ENCODE measurements at regions not wholly inside any gene's neighbourhood (a gene's known extent, or its start where the extent isn't known, plus 50 kb on each side); places are given as distances from the start of the nearest gene placed in this dataset.

DNA sequence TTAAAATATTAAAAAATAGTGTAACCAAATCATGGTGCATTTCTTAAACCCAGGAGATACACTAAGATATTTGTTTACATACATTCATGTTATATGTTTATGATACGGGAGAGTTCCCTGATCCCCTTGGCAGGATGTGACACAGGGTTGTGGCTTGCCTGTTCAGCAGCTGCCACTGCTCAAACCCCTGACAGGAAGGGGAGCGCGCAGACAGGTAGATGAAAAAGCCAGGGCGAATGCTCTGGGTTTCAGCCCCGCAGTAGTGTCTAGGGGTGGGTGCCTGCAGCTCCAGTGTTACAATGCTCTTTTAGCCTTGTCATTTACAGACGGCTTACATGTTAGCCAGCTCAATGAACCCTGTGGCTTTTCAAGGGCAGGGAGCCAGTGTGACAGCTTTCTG lies 1343.8 kb upstream of the IGFBP7 start:
- H3K4me2 ChIP-seq = no peak overlapping the region
- H3K27ac ChIP-seq (ENCODE audit: low read depth in 2 of 2, low read length in 1 of 2) = no peak overlapping the region
- no peaks in the 10 kb centered on the region for H3K36me3 ChIP-seq (replicated peaks in 1 of 2; ENCODE audit: control insufficient read depth in 1 of 2, insufficient read depth in 2 of 2, low read length in 1 of 2)
- no peak for DNase-seq
- H3K4me3 ChIP-seq (ENCODE audit: low read depth in 2 of 2, low read length in 1 of 2) = no peak overlapping the region
- no peaks in the 10 kb centered on the region for H3F3A ChIP-seq (replicated peaks; ENCODE audit: insufficient read depth)
- no peak for TF ChIP-seq NFIC (IDR thresholded peaks at IDR 0.05; ENCODE audit: borderline replicate concordance)
- TF ChIP-seq, protein P1, sequence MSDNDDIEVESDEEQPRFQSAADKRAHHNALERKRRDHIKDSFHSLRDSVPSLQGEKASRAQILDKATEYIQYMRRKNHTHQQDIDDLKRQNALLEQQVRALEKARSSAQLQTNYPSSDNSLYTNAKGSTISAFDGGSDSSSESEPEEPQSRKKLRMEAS (IDR thresholded peaks at IDR 0.05; ENCODE audit: low read depth) = no peak
- no peak for TF ChIP-seq RFX5 (IDR thresholded peaks at IDR 0.05; ENCODE audit: low read length)
- no peak for TF ChIP-seq TAF1 (IDR thresholded peaks at IDR 0.05; ENCODE audit: borderline replicate concordance, low read depth, low read length)
- no peak for TF ChIP-seq EP300 (IDR thresholded peaks at IDR 0.05; ENCODE audit: borderline replicate concordance in 1 of 2, low read depth in 1 of 2, low read length in 1 of 2)
- TF ChIP-seq, protein P2, sequence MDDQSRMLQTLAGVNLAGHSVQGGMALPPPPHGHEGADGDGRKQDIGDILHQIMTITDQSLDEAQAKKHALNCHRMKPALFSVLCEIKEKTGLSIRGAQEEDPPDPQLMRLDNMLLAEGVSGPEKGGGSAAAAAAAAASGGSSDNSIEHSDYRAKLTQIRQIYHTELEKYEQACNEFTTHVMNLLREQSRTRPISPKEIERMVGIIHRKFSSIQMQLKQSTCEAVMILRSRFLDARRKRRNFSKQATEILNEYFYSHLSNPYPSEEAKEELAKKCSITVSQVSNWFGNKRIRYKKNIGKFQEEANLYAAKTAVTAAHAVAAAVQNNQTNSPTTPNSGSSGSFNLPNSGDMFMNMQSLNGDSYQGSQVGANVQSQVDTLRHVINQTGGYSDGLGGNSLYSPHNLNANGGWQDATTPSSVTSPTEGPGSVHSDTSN (IDR thresholded peaks at IDR 0.05) = no peak
- TF ChIP-seq, protein P3, sequence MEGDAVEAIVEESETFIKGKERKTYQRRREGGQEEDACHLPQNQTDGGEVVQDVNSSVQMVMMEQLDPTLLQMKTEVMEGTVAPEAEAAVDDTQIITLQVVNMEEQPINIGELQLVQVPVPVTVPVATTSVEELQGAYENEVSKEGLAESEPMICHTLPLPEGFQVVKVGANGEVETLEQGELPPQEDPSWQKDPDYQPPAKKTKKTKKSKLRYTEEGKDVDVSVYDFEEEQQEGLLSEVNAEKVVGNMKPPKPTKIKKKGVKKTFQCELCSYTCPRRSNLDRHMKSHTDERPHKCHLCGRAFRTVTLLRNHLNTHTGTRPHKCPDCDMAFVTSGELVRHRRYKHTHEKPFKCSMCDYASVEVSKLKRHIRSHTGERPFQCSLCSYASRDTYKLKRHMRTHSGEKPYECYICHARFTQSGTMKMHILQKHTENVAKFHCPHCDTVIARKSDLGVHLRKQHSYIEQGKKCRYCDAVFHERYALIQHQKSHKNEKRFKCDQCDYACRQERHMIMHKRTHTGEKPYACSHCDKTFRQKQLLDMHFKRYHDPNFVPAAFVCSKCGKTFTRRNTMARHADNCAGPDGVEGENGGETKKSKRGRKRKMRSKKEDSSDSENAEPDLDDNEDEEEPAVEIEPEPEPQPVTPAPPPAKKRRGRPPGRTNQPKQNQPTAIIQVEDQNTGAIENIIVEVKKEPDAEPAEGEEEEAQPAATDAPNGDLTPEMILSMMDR (IDR thresholded peaks at IDR 0.05) = no peak
- H3K9me3 ChIP-seq = no peaks in the 10 kb centered on the region
- no peaks in the 10 kb centered on the region for H3K27me3 ChIP-seq (ENCODE audit: insufficient read depth)
- 50% methylated on average over 6 of the region's 6 CpGs for WGBS (ENCODE audit: low lambda C conversion rate)
- ChIA-PET CTCF (no interaction called here), POLR2A (no interaction called here)
- H3K79me2 ChIP-seq (ENCODE audit: insufficient read depth) = no peaks in the 10 kb centered on the region
- H3K9me2 ChIP-seq = no peaks in the 10 kb centered on the region
- no peak overlapping the region for H2AFZ ChIP-seq (ENCODE audit: low read depth)
- no peaks in the 10 kb centered on the region for H3K4me1 ChIP-seq (ENCODE audit: control insufficient read depth in 1 of 2, insufficient read depth in 2 of 2, low read depth in 1 of 2, low read length in 1 of 2)
- H3K9ac ChIP-seq = no peak overlapping the region
- H4K20me1 ChIP-seq (ENCODE audit: insufficient read depth) = no peaks in the 10 kb centered on the region

DNA sequence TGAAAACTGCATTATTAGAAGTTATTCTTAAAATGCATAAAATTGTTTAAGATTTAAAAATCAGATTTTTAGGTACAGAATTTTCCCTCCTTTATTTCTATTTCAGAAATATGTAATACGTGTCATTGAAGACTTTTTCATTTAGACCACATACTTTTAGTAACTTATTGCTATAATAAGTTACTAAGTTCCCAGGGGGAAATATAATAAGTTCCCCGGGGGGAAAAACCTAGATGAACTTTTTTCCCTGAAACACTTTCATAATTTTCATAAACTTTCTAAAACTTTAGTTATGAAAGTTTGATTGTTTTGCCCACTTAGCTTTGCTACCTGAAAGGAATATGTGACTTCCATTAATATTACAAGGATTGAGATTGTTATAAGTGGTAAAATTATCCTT lies 1341.5 kb upstream of the IGFBP7 start:
- H3K9me3 ChIP-seq = peaks cover 4% of the 10 kb centered on the region; the same call in 1 of the 2 replicates
- WGBS (ENCODE audit: low lambda C conversion rate) = 17% methylated on average over 2 of the region's 2 CpGs
- CTCF ChIA-PET = no interaction called here

More for the DNA sequence above, 1341.5 kb upstream of the IGFBP7 start:
- no peak for TF ChIP-seq ELF1 (IDR thresholded peaks at IDR 0.05)
- no peak for TF ChIP-seq POLR2AphosphoS5 (IDR thresholded peaks at IDR 0.05; ENCODE audit: low read depth, low read length)
- TF ChIP-seq JUND (IDR thresholded peaks at IDR 0.05) = no peak
- TF ChIP-seq, protein P4, sequence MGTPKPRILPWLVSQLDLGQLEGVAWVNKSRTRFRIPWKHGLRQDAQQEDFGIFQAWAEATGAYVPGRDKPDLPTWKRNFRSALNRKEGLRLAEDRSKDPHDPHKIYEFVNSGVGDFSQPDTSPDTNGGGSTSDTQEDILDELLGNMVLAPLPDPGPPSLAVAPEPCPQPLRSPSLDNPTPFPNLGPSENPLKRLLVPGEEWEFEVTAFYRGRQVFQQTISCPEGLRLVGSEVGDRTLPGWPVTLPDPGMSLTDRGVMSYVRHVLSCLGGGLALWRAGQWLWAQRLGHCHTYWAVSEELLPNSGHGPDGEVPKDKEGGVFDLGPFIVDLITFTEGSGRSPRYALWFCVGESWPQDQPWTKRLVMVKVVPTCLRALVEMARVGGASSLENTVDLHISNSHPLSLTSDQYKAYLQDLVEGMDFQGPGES (IDR thresholded peaks at IDR 0.05; ENCODE audit: low read depth, low read length) = no peak
- TF ChIP-seq TAF1 (IDR thresholded peaks at IDR 0.05; ENCODE audit: borderline replicate concordance, low read depth, low read length) = no peak
- no peak for TF ChIP-seq TEAD4 (IDR thresholded peaks at IDR 0.05; ENCODE audit: borderline replicate concordance, insufficient read depth)
- TF ChIP-seq RFX5 (IDR thresholded peaks at IDR 0.05; ENCODE audit: low read length) = no peak
- no peak for TF ChIP-seq EZH2phosphoT487 (IDR thresholded peaks at IDR 0.05; ENCODE audit: borderline replicate concordance, low read depth)
- TF ChIP-seq, protein P5, sequence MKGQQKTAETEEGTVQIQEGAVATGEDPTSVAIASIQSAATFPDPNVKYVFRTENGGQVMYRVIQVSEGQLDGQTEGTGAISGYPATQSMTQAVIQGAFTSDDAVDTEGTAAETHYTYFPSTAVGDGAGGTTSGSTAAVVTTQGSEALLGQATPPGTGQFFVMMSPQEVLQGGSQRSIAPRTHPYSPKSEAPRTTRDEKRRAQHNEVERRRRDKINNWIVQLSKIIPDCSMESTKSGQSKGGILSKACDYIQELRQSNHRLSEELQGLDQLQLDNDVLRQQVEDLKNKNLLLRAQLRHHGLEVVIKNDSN (IDR thresholded peaks at IDR 0.05; ENCODE audit: borderline replicate concordance, low read depth) = no peak
- no peak for TF ChIP-seq NRF1 (IDR thresholded peaks at IDR 0.05; ENCODE audit: low read depth, low read length)
- H3K4me3 ChIP-seq (ENCODE audit: low read depth in 2 of 2, low read length in 1 of 2) = no peak overlapping the region
- no peak overlapping the region for H3K27ac ChIP-seq (ENCODE audit: low read depth in 2 of 2, low read length in 1 of 2)
- H3K4me1 ChIP-seq (ENCODE audit: control insufficient read depth in 1 of 2, insufficient read depth in 2 of 2, low read depth in 1 of 2, low read length in 1 of 2) = no peaks in the 10 kb centered on the region
- no peaks in the 10 kb centered on the region for H4K20me1 ChIP-seq (ENCODE audit: insufficient read depth)
- POLR2A ChIA-PET = no interaction called here
- H3K27me3 ChIP-seq (ENCODE audit: insufficient read depth) = no peaks in the 10 kb centered on the region
- H3K36me3 ChIP-seq (replicated peaks in 1 of 2; ENCODE audit: control insufficient read depth in 1 of 2, insufficient read depth in 2 of 2, low read length in 1 of 2) = no peaks in the 10 kb centered on the region
- no peaks in the 10 kb centered on the region for H3F3A ChIP-seq (replicated peaks; ENCODE audit: insufficient read depth)
- no peaks in the 10 kb centered on the region for H3K79me2 ChIP-seq (ENCODE audit: insufficient read depth)
- H3K9me2 ChIP-seq = no peaks in the 10 kb centered on the region
- H2AFZ ChIP-seq (ENCODE audit: low read depth) = no peak overlapping the region
- DNase-seq = no peak
- H3K9ac ChIP-seq = no peak overlapping the region
- H3K4me2 ChIP-seq = no peak overlapping the region

All from SK-N-SH (cell line).